ENCODE measurements at regions not wholly inside any gene's neighbourhood (a gene's known extent, or its start where the extent isn't known, plus 50 kb on each side); places are given as distances from the start of the nearest gene placed in this dataset.

- H3K9me3 ChIP-seq (ENCODE audit: insufficient read depth in 2 of 2, low read depth in 1 of 2, low read length in 1 of 2), result no peaks in the 10 kb centered on the region
- no peak overlapping the region for H4K5ac ChIP-seq (ENCODE audit: insufficient read length, low read depth, low read length)
- no peak for DNase-seq (ENCODE audit: low read depth in 1 of 2, low spot score in 2 of 2)
- H3K27ac ChIP-seq (ENCODE audit: low read depth, low read length), result no peak overlapping the region
- no peak overlapping the region for H2BK12ac ChIP-seq (ENCODE audit: low read depth, low read length)
- H3K4me3 ChIP-seq (ENCODE audit: extremely low read depth in 1 of 4, insufficient read depth in 2 of 4, low read depth in 3 of 4, low read length in 4 of 4), result no peak overlapping the region
- no peaks in the 10 kb centered on the region for H3K79me2 ChIP-seq (ENCODE audit: control insufficient read depth in 1 of 2, insufficient read depth in 2 of 2, low read length in 2 of 2)
- no peak overlapping the region for H3K4me2 ChIP-seq (ENCODE audit: insufficient read depth in 1 of 2, low read depth in 2 of 2, low read length in 2 of 2)
- CTCF ChIA-PET (ENCODE audit: partially characterized antibody), result no interaction called here
- no peak overlapping the region for H2AFZ ChIP-seq (ENCODE audit: low read length)
- no peak overlapping the region for H2AK5ac ChIP-seq (ENCODE audit: low read depth, low read length)
- H3K4me1 ChIP-seq (replicated peaks in 1 of 4; ENCODE audit: control insufficient read depth in 3 of 4, insufficient read depth in 4 of 4, low read length in 3 of 4), result no peaks in the 10 kb centered on the region
- H3K23ac ChIP-seq (ENCODE audit: insufficient read length), result no peak overlapping the region
- H3K23me2 ChIP-seq (ENCODE audit: low read depth, low read length), result no peaks in the 10 kb centered on the region; the same call in 1 of the 2 replicates
- H3K4ac ChIP-seq (replicated peaks; ENCODE audit: insufficient read length, low read depth, low read length), result no peak overlapping the region
- no peak overlapping the region for H4K91ac ChIP-seq (replicated peaks; ENCODE audit: insufficient read length, low read length)
- no peaks in the 10 kb centered on the region for H3K36me3 ChIP-seq (ENCODE audit: control insufficient read depth in 2 of 4, insufficient read depth in 4 of 4, low read length in 3 of 4)
- H3K27me3 ChIP-seq (replicated peaks in 1 of 4; ENCODE audit: control insufficient read depth in 3 of 4, extremely low read depth in 1 of 4, insufficient read depth in 3 of 4, low read length in 3 of 4), result no peaks in the 10 kb centered on the region
- no peak overlapping the region for H2BK120ac ChIP-seq (replicated peaks; ENCODE audit: low read depth, low read length)
- TF ChIP-seq RFX5 (IDR thresholded peaks at IDR 0.05; ENCODE audit: borderline replicate concordance, low read depth, low read length), result no peak
- no peak overlapping the region for H3K14ac ChIP-seq (ENCODE audit: insufficient read length)
- H2BK5ac ChIP-seq (ENCODE audit: low read depth, low read length), result no peak overlapping the region
- H2BK15ac ChIP-seq (ENCODE audit: low read length), result no peak overlapping the region
- no peak overlapping the region for H3K18ac ChIP-seq (ENCODE audit: extremely low read depth, low read length)
- H3K79me1 ChIP-seq (ENCODE audit: low read depth, low read length), result no peaks in the 10 kb centered on the region
- POLR2A ChIA-PET (ENCODE audit: partially characterized antibody), result no interaction called here
- H3K9ac ChIP-seq (replicated peaks in 1 of 4; ENCODE audit: extremely low read depth in 1 of 4, low read depth in 3 of 4, low read length in 3 of 4), result no peak overlapping the region
- 90% methylated on average over 4 of the region's 4 CpGs; no CpG with 5 or more reads in 1 of the 2 experiments for WGBS, 2 experiments (ENCODE audit: extremely low coverage in 1 of 2, insufficient coverage in 1 of 2, insufficient read length in 1 of 2, insufficient replicate concordance in 2 of 2, low coverage in 1 of 2, low lambda C conversion rate in 2 of 2, missing lambda C conversion rate in 1 of 2)
- no peak overlapping the region for H4K8ac ChIP-seq (ENCODE audit: extremely low read depth, insufficient read depth, low read length)
- H4K20me1 ChIP-seq (replicated peaks in 1 of 2; ENCODE audit: control insufficient read depth in 1 of 2, insufficient read depth in 2 of 2, low read length in 2 of 2), result no peaks in the 10 kb centered on the region
- no peak for FAIRE-seq
- H3K56ac ChIP-seq (replicated peaks; ENCODE audit: insufficient read length, low read depth, low read length), result no peak overlapping the region
- H2BK20ac ChIP-seq (ENCODE audit: low read length), result no peak overlapping the region
Observed at GRCh38 chr3:76432396-76432795, 607.5 kb upstream of the ROBO2 start.

Data from H1 (cell line).